Stomach smooth muscle (tissue), 2 donors: ENCODE measurements at regions not wholly inside any gene's neighbourhood (a gene's known extent, or its start where the extent isn't known, plus 50 kb on each side); places are given as distances from the start of the nearest gene placed in this dataset.

ENCODE experiments used
- H3K27ac ChIP-seq: one replicate; pipeline ENCODE4 v1.7.0; 2013; ENCODE audit warnings: mild to moderate bottlenecking, low read length, inconsistent platforms
- H3K27me3 ChIP-seq, 2 donors: one replicate each; pipeline ENCODE4 v1.7.0; 2013; ENCODE audit warnings: low read length in 2 of 2; ENCODE audit not compliant: insufficient read depth in 2 of 2, control insufficient read depth in 1 of 2
- H3K36me3 ChIP-seq, 2 donors: one replicate each; pipeline ENCODE4 v1.7.0; 2013; ENCODE audit warnings: low read length in 2 of 2; ENCODE audit not compliant: control insufficient read depth in 2 of 2, insufficient read depth in 2 of 2
- H3K4me1 ChIP-seq: one replicate; pipeline ENCODE4 v1.7.0; 2013; ENCODE audit warnings: low read length; ENCODE audit not compliant: control insufficient read depth, insufficient read depth
- H3K4me3 ChIP-seq, 2 donors: one replicate each; pipeline ENCODE4 v1.7.0; 2013; ENCODE audit warnings: low read length in 2 of 2
- H3K9ac ChIP-seq, 2 donors: one replicate each; pipeline ENCODE4 v1.7.0; 2013; ENCODE audit warnings: low read length in 2 of 2, mild to moderate bottlenecking in 1 of 2
- H3K9me3 ChIP-seq, 2 donors: one replicate each; pipeline ENCODE4 v1.7.0; 2013; ENCODE audit warnings: low read length in 2 of 2; ENCODE audit not compliant: control insufficient read depth in 2 of 2
- donor health status: healthy.
- donor health status: Pancreatic carcinoma.

- H3K27ac ChIP-seq, result no peak overlapping the region
- no peaks in the 10 kb centered on the region for H3K9me3 ChIP-seq
- no peaks in the 10 kb centered on the region for H3K27me3 ChIP-seq
- no peak overlapping the region for H3K9ac ChIP-seq
- no peak overlapping the region for H3K4me3 ChIP-seq
- H3K36me3 ChIP-seq, result no peaks in the 10 kb centered on the region
- no peaks in the 10 kb centered on the region for H3K4me1 ChIP-seq
These were observed 241.2 kb upstream of the LRRC3B start for GRCh38 chr3:26381411-26381810.

- Histone ChIP-seq H3K36me3 (no peaks in the 10 kb centered on the region), H3K27me3 (no peaks in the 10 kb centered on the region)
These were observed 215.9 kb upstream of the LRRC3B start for GRCh38 chr3:26406636-26407035.

GRCh38 chr3:26418553-26418952, 204.0 kb upstream of the LRRC3B start:
- Histone ChIP-seq H3K4me3 (no peak overlapping the region), H3K27me3 (no peaks in the 10 kb centered on the region), H3K9me3 (peaks cover 2% of the 10 kb centered on the region in 2 donors), H3K9ac (no peak overlapping the region), H3K36me3 (no peaks in the 10 kb centered on the region), H3K27ac (no peak overlapping the region), H3K4me1 (no peaks in the 10 kb centered on the region)

More at GRCh38 chr3:26406636-26407035, 215.9 kb upstream of the LRRC3B start:
- Histone ChIP-seq H3K9me3 (no peaks in the 10 kb centered on the region), H3K4me3 (no peak overlapping the region), H3K27ac (no peak overlapping the region), H3K9ac (no peak overlapping the region), H3K4me1 (no peaks in the 10 kb centered on the region)

- no peaks in the 10 kb centered on the region for H3K36me3 ChIP-seq
These were observed 200.2 kb upstream of the LRRC3B start for GRCh38 chr3:26422415-26422814.

GRCh38 chr3:26425076-26425475, 197.5 kb upstream of the LRRC3B start:
- H3K9me3 ChIP-seq, result peaks cover 0 to 2% of the 10 kb centered on the region in 2 donors
- H3K4me1 ChIP-seq, result no peaks in the 10 kb centered on the region
- no peaks in the 10 kb centered on the region for H3K36me3 ChIP-seq
- H3K9ac ChIP-seq, result no peak overlapping the region
- H3K27ac ChIP-seq, result no peak overlapping the region
- H3K27me3 ChIP-seq, result no peaks in the 10 kb centered on the region
- H3K4me3 ChIP-seq, result no peak overlapping the region

More at GRCh38 chr3:26422415-26422814, 200.2 kb upstream of the LRRC3B start:
- Histone ChIP-seq H3K4me1 (no peaks in the 10 kb centered on the region), H3K27me3 (no peaks in the 10 kb centered on the region), H3K9me3 (peaks cover 0 to 2% of the 10 kb centered on the region in 2 donors), H3K9ac (no peak overlapping the region), H3K27ac (no peak overlapping the region), H3K4me3 (no peak overlapping the region)

- Histone ChIP-seq H3K9me3 (no peaks in the 10 kb centered on the region), H3K9ac (no peak overlapping the region), H3K36me3 (no peaks in the 10 kb centered on the region), H3K27ac (no peak overlapping the region), H3K4me3 (no peak overlapping the region), H3K4me1 (no peaks in the 10 kb centered on the region), H3K27me3 (no peaks in the 10 kb centered on the region)
These were observed 193.6 kb upstream of the LRRC3B start for GRCh38 chr3:26428992-26429391.

GRCh38 chr3:26437678-26438077, 184.9 kb upstream of the LRRC3B start:
- no peak overlapping the region for H3K9ac ChIP-seq
- no peaks in the 10 kb centered on the region for H3K4me1 ChIP-seq
- no peaks in the 10 kb centered on the region for H3K36me3 ChIP-seq
- no peaks in the 10 kb centered on the region for H3K9me3 ChIP-seq
- H3K4me3 ChIP-seq, result no peak overlapping the region
- H3K27me3 ChIP-seq, result no peaks in the 10 kb centered on the region
- H3K27ac ChIP-seq, result no peak overlapping the region

- no peak overlapping the region for H3K9ac ChIP-seq
- no peak overlapping the region for H3K27ac ChIP-seq
These were observed 184.1 kb upstream of the LRRC3B start for GRCh38 chr3:26438325-26438940.

GRCh38 chr3:26438981-26439884, 183.3 kb upstream of the LRRC3B start:
- Histone ChIP-seq H3K36me3 (no peaks in the 10 kb centered on the region), H3K4me1 (no peaks in the 10 kb centered on the region), H3K27ac (no peak overlapping the region), H3K9ac (no peak overlapping the region), H3K9me3 (no peaks in the 10 kb centered on the region), H3K27me3 (no peaks in the 10 kb centered on the region), H3K4me3 (no peak overlapping the region)

More at GRCh38 chr3:26438325-26438940, 184.1 kb upstream of the LRRC3B start:
- no peaks in the 10 kb centered on the region for H3K27me3 ChIP-seq
- H3K4me3 ChIP-seq, result no peak overlapping the region
- no peaks in the 10 kb centered on the region for H3K36me3 ChIP-seq
- no peaks in the 10 kb centered on the region for H3K4me1 ChIP-seq
- no peaks in the 10 kb centered on the region for H3K9me3 ChIP-seq

GRCh38 chr3:26449996-26450395, 172.6 kb upstream of the LRRC3B start:
- Histone ChIP-seq H3K9ac (no peak overlapping the region), H3K9me3 (no peaks in the 10 kb centered on the region), H3K36me3 (no peaks in the 10 kb centered on the region), H3K27ac (no peak overlapping the region), H3K27me3 (no peaks in the 10 kb centered on the region), H3K4me1 (no peaks in the 10 kb centered on the region), H3K4me3 (no peak overlapping the region)

GRCh38 chr3:26452363-26452762, 170.2 kb upstream of the LRRC3B start:
- Histone ChIP-seq H3K4me1 (no peaks in the 10 kb centered on the region), H3K27ac (no peak overlapping the region), H3K9me3 (no peaks in the 10 kb centered on the region), H3K4me3 (no peak overlapping the region), H3K36me3 (no peaks in the 10 kb centered on the region), H3K9ac (no peak overlapping the region), H3K27me3 (no peaks in the 10 kb centered on the region)
